HEK293T (cell line): ENCODE measurements at regions not wholly inside any gene's neighbourhood (a gene's known extent, or its start where the extent isn't known, plus 50 kb on each side); places are given as distances from the start of the nearest gene placed in this dataset.

ENCODE experiments used
- ARNT ChIP-seq: fragments of 450-650 bp; IDR thresholded peaks from 2 replicates; pipeline ENCODE4 v1.6.1; 2017; ENCODE audit warnings: mild to moderate bottlenecking
- BHLHE40 ChIP-seq: fragments of 450-650 bp; IDR thresholded peaks from 2 replicates; pipeline ENCODE4 v1.6.1; 2016; ENCODE audit warnings: mild to moderate bottlenecking, moderate library complexity, borderline replicate concordance
- ELF4 ChIP-seq: fragments of 450-650 bp; IDR thresholded peaks from 2 replicates; pipeline ENCODE4 v1.6.1; 2017; ENCODE audit warnings: antibody characterized with exemption
- FOXA1 ChIP-seq: fragments of 450-650 bp; IDR thresholded peaks from 2 replicates; pipeline ENCODE4 v1.6.1; 2016; ENCODE audit warnings: mild to moderate bottlenecking
- FOXM1 ChIP-seq: fragments of 450-650 bp; IDR thresholded peaks from 2 replicates; pipeline ENCODE4 v1.6.1; 2017; ENCODE audit warnings: mild to moderate bottlenecking, borderline replicate concordance
- HDGF ChIP-seq: fragments of 450-650 bp; IDR thresholded peaks from 2 replicates; pipeline ENCODE4 v1.6.1; 2017; ENCODE audit warnings: antibody characterized with exemption, borderline replicate concordance
- L3MBTL2 ChIP-seq: fragments of 450-650 bp; conservative IDR thresholded peaks from 2 replicates; pipeline ENCODE4 v1.6.1; 2016; ENCODE audit warnings: mild to moderate bottlenecking
- NFRKB ChIP-seq: fragments of 450-650 bp; IDR thresholded peaks from 2 replicates; pipeline ENCODE4 v1.6.1; 2016; ENCODE audit warnings: mild to moderate bottlenecking, moderate library complexity
- SP1 ChIP-seq: fragments of 450-650 bp; IDR thresholded peaks from 2 replicates; pipeline ENCODE4 v1.6.1; 2017
- SUZ12 ChIP-seq: fragments of 450-650 bp; IDR thresholded peaks from 2 replicates; pipeline ENCODE4 v1.6.1; 2016; ENCODE audit warnings: mild to moderate bottlenecking
- TARDBP ChIP-seq: fragments of 450-650 bp; IDR thresholded peaks from 2 replicates; pipeline ENCODE4 v1.6.1; 2016

- TF ChIP-seq FOXA1 = no peak
- TF ChIP-seq ARNT = no peak
- TF ChIP-seq ELF4 = no peak
- TF ChIP-seq SP1 = no peak
- TF ChIP-seq TARDBP = no peak
- TF ChIP-seq BHLHE40 = no peak
- TF ChIP-seq HDGF = no peak
- TF ChIP-seq SUZ12 = no peak
- TF ChIP-seq NFRKB = no peak
- TF ChIP-seq L3MBTL2 = no peak
- TF ChIP-seq FOXM1 = no peak
Measured at GRCh38 chr13:90719461-90719860, 628.0 kb upstream of the MIR17HG start.
